K562 (cell line): ENCODE measurements at regions not wholly inside any gene's neighbourhood (a gene's known extent, or its start where the extent isn't known, plus 50 kb on each side); places are given as distances from the start of the nearest gene placed in this dataset.

Experiments
- PATZ1 ChIP-seq: fragments of 250-450 bp; sonication (Bioruptor Pico); IDR thresholded peaks from 2 replicates; pipeline ENCODE4 v1.5.0; 2020; ENCODE audit warnings: mild to moderate bottlenecking, borderline replicate concordance
- RCOR1 ChIP-seq, 2 experiments: IDR thresholded peaks; 2 replicates each; pipeline ENCODE4 v1.6.1; 2012; ENCODE audit warnings: low read depth in 2 of 2, low read length in 2 of 2, borderline replicate concordance in 1 of 2, improper control_type of control experiment in 1 of 2
- TF ChIP-seq, protein P1 (sequence below): sonication (generic); formaldehyde crosslinking; IDR thresholded peaks from 2 replicates; pipeline ENCODE4 v1.8.0; 2023; ENCODE audit warnings: mild to moderate bottlenecking, missing genetic modification reagents

DNA sequence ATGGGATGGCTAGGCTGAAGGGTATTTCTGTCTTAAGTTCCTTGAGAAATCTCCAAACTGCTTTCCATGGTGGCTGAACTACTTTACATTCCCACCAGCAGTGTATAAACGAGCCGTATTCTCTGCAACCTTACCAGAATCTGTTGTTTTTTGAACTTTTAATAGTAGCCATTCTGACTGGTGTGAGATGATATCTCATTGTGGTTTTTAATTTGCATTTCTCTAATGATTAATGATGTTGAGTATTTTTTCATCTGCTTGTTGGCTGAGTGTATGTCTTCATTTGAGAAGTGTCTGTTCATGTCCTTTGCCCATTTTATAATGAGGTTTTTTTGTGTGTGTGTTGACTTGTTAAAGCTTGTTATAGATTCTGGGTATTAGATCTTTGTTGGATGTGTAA lies 226.8 kb upstream of the IGFBP3 start (continued):
- TF ChIP-seq, protein P1, sequence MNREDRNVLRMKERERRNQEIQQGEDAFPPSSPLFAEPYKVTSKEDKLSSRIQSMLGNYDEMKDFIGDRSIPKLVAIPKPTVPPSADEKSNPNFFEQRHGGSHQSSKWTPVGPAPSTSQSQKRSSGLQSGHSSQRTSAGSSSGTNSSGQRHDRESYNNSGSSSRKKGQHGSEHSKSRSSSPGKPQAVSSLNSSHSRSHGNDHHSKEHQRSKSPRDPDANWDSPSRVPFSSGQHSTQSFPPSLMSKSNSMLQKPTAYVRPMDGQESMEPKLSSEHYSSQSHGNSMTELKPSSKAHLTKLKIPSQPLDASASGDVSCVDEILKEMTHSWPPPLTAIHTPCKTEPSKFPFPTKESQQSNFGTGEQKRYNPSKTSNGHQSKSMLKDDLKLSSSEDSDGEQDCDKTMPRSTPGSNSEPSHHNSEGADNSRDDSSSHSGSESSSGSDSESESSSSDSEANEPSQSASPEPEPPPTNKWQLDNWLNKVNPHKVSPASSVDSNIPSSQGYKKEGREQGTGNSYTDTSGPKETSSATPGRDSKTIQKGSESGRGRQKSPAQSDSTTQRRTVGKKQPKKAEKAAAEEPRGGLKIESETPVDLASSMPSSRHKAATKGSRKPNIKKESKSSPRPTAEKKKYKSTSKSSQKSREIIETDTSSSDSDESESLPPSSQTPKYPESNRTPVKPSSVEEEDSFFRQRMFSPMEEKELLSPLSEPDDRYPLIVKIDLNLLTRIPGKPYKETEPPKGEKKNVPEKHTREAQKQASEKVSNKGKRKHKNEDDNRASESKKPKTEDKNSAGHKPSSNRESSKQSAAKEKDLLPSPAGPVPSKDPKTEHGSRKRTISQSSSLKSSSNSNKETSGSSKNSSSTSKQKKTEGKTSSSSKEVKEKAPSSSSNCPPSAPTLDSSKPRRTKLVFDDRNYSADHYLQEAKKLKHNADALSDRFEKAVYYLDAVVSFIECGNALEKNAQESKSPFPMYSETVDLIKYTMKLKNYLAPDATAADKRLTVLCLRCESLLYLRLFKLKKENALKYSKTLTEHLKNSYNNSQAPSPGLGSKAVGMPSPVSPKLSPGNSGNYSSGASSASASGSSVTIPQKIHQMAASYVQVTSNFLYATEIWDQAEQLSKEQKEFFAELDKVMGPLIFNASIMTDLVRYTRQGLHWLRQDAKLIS (CRISPR knock-in tag), result no peak
- TF ChIP-seq PATZ1 (CRISPR knock-in tag), result no peak
- no peak for TF ChIP-seq RCOR1 (IDR thresholded peaks at IDR 0.05; ENCODE audit: borderline replicate concordance in 1 of 2, low read depth in 2 of 2, low read length in 2 of 2)
- TF ChIP-seq, all 486 proteins: peak for 0
